ENCODE measurements at regions not wholly inside any gene's neighbourhood (a gene's known extent, or its start where the extent isn't known, plus 50 kb on each side); places are given as distances from the start of the nearest gene placed in this dataset.

- TF ChIP-seq ZBTB33 (IDR thresholded peaks at IDR 0.05; ENCODE audit: borderline replicate concordance, low read depth) (no peak), RFX5 (IDR thresholded peaks at IDR 0.05; ENCODE audit: low read length) (no peak), FOXM1 (IDR thresholded peaks at IDR 0.05; ENCODE audit: low read depth) (no peak), GABPA (IDR thresholded peaks at IDR 0.05; ENCODE audit: low read depth) (no peak), POLR2AphosphoS5 (IDR thresholded peaks at IDR 0.05; ENCODE audit: low read depth, low read length) (no peak), PBX3 (IDR thresholded peaks at IDR 0.05) (no peak), JUND (IDR thresholded peaks at IDR 0.05) (no peak)
- TF ChIP-seq, protein P1, sequence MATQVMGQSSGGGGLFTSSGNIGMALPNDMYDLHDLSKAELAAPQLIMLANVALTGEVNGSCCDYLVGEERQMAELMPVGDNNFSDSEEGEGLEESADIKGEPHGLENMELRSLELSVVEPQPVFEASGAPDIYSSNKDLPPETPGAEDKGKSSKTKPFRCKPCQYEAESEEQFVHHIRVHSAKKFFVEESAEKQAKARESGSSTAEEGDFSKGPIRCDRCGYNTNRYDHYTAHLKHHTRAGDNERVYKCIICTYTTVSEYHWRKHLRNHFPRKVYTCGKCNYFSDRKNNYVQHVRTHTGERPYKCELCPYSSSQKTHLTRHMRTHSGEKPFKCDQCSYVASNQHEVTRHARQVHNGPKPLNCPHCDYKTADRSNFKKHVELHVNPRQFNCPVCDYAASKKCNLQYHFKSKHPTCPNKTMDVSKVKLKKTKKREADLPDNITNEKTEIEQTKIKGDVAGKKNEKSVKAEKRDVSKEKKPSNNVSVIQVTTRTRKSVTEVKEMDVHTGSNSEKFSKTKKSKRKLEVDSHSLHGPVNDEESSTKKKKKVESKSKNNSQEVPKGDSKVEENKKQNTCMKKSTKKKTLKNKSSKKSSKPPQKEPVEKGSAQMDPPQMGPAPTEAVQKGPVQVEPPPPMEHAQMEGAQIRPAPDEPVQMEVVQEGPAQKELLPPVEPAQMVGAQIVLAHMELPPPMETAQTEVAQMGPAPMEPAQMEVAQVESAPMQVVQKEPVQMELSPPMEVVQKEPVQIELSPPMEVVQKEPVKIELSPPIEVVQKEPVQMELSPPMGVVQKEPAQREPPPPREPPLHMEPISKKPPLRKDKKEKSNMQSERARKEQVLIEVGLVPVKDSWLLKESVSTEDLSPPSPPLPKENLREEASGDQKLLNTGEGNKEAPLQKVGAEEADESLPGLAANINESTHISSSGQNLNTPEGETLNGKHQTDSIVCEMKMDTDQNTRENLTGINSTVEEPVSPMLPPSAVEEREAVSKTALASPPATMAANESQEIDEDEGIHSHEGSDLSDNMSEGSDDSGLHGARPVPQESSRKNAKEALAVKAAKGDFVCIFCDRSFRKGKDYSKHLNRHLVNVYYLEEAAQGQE (IDR thresholded peaks at IDR 0.05; ENCODE audit: low read depth, low read length) = no peak
Observed at GRCh38 chr10:31136930-31137885, 105.5 kb upstream of the ZNF438 start (continued).

GRCh38 chr10:31138026-31138553 lies 106.4 kb upstream of the ZNF438 start:
- Histone ChIP-seq H3K9me3 (no peaks in the 10 kb centered on the region), H3K4me1 (ENCODE audit: control insufficient read depth in 1 of 2, insufficient read depth in 2 of 2, low read depth in 1 of 2, low read length in 1 of 2) (peaks cover 0 to 10% of the 10 kb centered on the region in 2 experiments; a peak in 1 of 4 replicates), H3K27ac (ENCODE audit: low read depth in 2 of 2, low read length in 1 of 2) (no peak overlapping the region), H3K9me2 (no peaks in the 10 kb centered on the region), H3K27me3 (ENCODE audit: insufficient read depth) (no peaks in the 10 kb centered on the region), H3K79me2 (ENCODE audit: insufficient read depth) (no peaks in the 10 kb centered on the region), H3K4me2 (no peak overlapping the region), H3K9ac (no peak overlapping the region), H3F3A (replicated peaks; ENCODE audit: insufficient read depth) (no peaks in the 10 kb centered on the region), H2AFZ (ENCODE audit: low read depth) (no peak overlapping the region), H3K4me3 (ENCODE audit: low read depth in 2 of 2, low read length in 1 of 2) (no peak overlapping the region), H4K20me1 (ENCODE audit: insufficient read depth) (no peaks in the 10 kb centered on the region), H3K36me3 (replicated peaks in 1 of 2; ENCODE audit: control insufficient read depth in 1 of 2, insufficient read depth in 2 of 2, low read length in 1 of 2) (no peaks in the 10 kb centered on the region)
- 52% methylated on average over 3 of the region's 3 CpGs for WGBS (ENCODE audit: low lambda C conversion rate)
- no peak for DNase-seq
- POLR2A ChIA-PET = no interaction called here
- CTCF ChIA-PET = no interaction called here
- TF ChIP-seq TEAD4 (IDR thresholded peaks at IDR 0.05; ENCODE audit: borderline replicate concordance, insufficient read depth) (no peak), EP300 (IDR thresholded peaks at IDR 0.05; ENCODE audit: borderline replicate concordance in 1 of 2, low read depth in 1 of 2, low read length in 1 of 2) (no peak), ELF1 (IDR thresholded peaks at IDR 0.05) (no peak), RXRA (IDR thresholded peaks at IDR 0.05; ENCODE audit: borderline replicate concordance, low read depth) (no peak), FOXJ3 (CRISPR knock-in tag; IDR thresholded peaks at IDR 0.05) (no peak), FOSL2 (IDR thresholded peaks at IDR 0.05; ENCODE audit: borderline replicate concordance, low read depth) (no peak), RFX5 (IDR thresholded peaks at IDR 0.05; ENCODE audit: low read length) (no peak), YY1 (IDR thresholded peaks at IDR 0.05; ENCODE audit: low read depth) (no peak), SIN3A (IDR thresholded peaks at IDR 0.05; ENCODE audit: borderline replicate concordance, low read depth, low read length) (no peak), FOXM1 (IDR thresholded peaks at IDR 0.05; ENCODE audit: low read depth) (no peak), NFIC (IDR thresholded peaks at IDR 0.05; ENCODE audit: borderline replicate concordance) (no peak), MEF2A (IDR thresholded peaks at IDR 0.05; ENCODE audit: borderline replicate concordance, low read depth) (no peak), RCOR1 (IDR thresholded peaks at IDR 0.05; ENCODE audit: low read length) (no peak), ZBTB33 (IDR thresholded peaks at IDR 0.05; ENCODE audit: borderline replicate concordance, low read depth) (no peak), TAF1 (IDR thresholded peaks at IDR 0.05; ENCODE audit: borderline replicate concordance, low read depth, low read length) (no peak)
- TF ChIP-seq, protein P2, sequence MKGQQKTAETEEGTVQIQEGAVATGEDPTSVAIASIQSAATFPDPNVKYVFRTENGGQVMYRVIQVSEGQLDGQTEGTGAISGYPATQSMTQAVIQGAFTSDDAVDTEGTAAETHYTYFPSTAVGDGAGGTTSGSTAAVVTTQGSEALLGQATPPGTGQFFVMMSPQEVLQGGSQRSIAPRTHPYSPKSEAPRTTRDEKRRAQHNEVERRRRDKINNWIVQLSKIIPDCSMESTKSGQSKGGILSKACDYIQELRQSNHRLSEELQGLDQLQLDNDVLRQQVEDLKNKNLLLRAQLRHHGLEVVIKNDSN (IDR thresholded peaks at IDR 0.05; ENCODE audit: borderline replicate concordance, low read depth) = no peak
